ENCODE measurements at regions not wholly inside any gene's neighbourhood (a gene's known extent, or its start where the extent isn't known, plus 50 kb on each side); places are given as distances from the start of the nearest gene placed in this dataset.
"Not testable (repeated sequence)": the region's sequence is repeated elsewhere in the genome, so short reads cannot be mapped to it uniquely, and the experiment has no call there.

DNA sequence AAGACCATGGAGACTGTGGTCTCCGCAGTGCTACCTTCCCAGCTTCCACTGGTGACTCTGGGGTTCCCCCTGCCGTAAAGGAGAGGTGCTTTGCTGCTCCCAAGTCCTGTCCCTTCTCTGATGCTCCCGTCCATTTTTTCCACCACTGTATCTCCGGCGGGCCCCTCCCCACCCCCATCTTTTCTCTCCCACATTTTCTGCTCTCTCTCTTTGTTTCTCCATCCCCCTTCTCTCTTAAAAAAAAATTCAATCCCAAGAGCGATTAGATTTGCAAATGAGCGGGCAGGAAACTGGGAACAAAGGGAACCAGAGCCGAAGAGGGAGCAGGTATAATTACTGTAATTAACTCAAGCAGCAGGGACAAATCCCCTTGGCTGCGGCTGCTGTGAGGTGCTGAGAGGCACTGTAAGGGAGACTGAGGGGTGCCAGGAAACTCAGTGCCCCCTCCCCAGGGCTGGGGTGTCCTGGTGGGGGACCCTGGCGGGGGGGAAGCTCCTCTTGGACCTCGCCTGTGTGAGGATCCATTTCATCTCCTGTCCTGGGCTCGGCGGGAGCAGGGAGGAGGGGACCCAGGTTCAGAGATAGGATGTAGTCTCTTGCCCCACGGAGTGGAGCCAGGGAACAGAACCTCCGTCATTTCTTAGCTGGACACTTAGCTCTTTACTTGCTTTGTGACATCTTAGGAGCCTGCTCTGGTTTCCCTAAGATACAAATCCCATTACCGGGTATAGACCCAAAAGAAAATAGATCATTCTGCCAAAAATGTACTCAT, 140.4 kb upstream of the NRXN3 start:
- TF ChIP-seq, protein P1, sequence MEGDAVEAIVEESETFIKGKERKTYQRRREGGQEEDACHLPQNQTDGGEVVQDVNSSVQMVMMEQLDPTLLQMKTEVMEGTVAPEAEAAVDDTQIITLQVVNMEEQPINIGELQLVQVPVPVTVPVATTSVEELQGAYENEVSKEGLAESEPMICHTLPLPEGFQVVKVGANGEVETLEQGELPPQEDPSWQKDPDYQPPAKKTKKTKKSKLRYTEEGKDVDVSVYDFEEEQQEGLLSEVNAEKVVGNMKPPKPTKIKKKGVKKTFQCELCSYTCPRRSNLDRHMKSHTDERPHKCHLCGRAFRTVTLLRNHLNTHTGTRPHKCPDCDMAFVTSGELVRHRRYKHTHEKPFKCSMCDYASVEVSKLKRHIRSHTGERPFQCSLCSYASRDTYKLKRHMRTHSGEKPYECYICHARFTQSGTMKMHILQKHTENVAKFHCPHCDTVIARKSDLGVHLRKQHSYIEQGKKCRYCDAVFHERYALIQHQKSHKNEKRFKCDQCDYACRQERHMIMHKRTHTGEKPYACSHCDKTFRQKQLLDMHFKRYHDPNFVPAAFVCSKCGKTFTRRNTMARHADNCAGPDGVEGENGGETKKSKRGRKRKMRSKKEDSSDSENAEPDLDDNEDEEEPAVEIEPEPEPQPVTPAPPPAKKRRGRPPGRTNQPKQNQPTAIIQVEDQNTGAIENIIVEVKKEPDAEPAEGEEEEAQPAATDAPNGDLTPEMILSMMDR (IDR thresholded peaks at IDR 0.05): no peak
- Mint-ChIP-seq H3K9me3 (no peaks in the 10 kb centered on the region), H3K4me3 (no peak overlapping the region), H3K27ac (no peak overlapping the region), H3K4me1 (ENCODE audit: low read depth) (no peaks in the 10 kb centered on the region), H3K36me3 (ENCODE audit: low read depth) (no peaks in the 10 kb centered on the region), H3K27me3 (peaks cover 10% of the 10 kb centered on the region)
- ATAC-seq (no peak), DNase-seq (no peak)
- intact Hi-C loops (cut with micrococcal nuclease): loop anchor here (10.0 kb wide), 1 partner anchor 535 kb away; no protein-coding TSS in a partner anchor
- POLR2A ChIA-PET: no interaction called here
- CTCF ChIA-PET: no interaction called here

DNA sequence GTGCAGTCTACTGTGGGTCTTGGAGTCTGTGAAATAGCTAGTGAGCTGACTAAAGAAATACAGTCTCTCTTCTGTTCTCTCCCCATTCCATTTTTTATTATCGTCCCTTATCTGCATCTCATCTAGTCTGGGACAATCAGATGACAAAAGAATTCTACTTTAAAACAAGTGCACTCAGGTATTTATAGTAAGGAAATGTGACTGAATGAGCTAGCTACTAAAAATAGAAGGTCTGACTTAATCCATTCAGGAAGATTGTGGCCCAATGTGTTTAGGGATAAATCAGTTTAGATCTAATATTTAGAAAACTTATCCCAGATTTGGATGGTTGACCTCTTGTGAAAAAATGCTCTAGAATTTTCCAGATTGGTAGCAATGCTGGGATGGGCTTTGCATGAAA, 126.8 kb upstream of the NRXN3 start:
- TF ChIP-seq, protein P1 (IDR thresholded peaks at IDR 0.05): no peak
- DNase-seq: no peak
- ChIA-PET POLR2A (no interaction called here), CTCF (no interaction called here)
- no peak for ATAC-seq
- H3K4me1 Mint-ChIP-seq (ENCODE audit: low read depth): no peaks in the 10 kb centered on the region
- no peak overlapping the region for H3K4me3 Mint-ChIP-seq
- peaks cover 3% of the 10 kb centered on the region for H3K27me3 Mint-ChIP-seq
- no peak overlapping the region for H3K27ac Mint-ChIP-seq
- no peaks in the 10 kb centered on the region for H3K9me3 Mint-ChIP-seq
- intact Hi-C loops (cut with micrococcal nuclease): no loop called here
- H3K36me3 Mint-ChIP-seq (ENCODE audit: low read depth): no peaks in the 10 kb centered on the region

DNA sequence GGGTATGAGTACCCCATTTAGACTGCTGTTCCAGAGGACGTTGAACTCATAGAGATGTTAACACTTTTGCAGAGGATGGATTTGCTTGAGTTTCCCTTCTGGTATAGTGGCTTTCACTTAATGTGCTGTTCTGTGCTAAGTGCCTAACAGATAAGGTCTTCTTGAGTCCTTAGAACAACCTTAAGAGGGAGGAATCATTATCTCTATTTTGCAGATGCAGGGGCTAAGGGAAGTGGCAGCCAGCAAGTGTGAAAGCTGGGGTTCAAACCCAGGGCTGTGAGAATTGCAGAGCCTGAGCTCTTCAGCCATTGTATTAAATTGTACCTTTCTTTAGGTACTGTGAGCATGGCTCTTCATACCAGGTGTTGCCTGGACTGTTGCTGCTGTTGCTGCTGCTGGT, 122.1 kb upstream of the NRXN3 start:
- CTCF ChIA-PET: no interaction called here

DNA sequence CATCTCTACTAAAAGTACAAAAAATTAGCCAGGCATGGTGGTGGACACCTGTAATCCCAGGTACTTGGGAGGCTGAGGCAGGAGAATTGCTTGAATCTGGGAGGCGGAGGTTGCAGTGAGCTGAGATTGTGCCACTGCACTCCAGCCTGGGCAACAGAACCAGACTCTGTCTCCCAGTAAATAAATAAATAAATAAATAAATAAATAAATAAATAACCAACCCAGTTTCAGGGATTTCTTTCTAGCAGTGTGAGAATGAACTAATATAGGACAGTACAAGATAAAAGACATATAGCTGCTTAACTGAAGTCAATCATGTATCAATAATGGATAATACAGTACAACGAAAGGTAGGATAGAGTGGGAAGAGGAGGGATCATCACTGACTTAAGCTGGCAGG, 113.3 kb upstream of the NRXN3 start:
- POLR2A ChIA-PET; H3K9me3 Mint-ChIP-seq; DNase-seq; H3K4me3 Mint-ChIP-seq; H3K4me1 Mint-ChIP-seq (ENCODE audit: low read depth); H3K27ac Mint-ChIP-seq; ATAC-seq; H3K36me3 Mint-ChIP-seq (ENCODE audit: low read depth); CTCF ChIA-PET; H3K27me3 Mint-ChIP-seq; intact Hi-C loops (cut with micrococcal nuclease): not testable (repeated sequence)

More for the DNA sequence above, 122.1 kb upstream of the NRXN3 start:
- intact Hi-C loops (cut with micrococcal nuclease): no loop called here
- ATAC-seq (no peak), DNase-seq (no peak)
- Mint-ChIP-seq H3K4me1 (ENCODE audit: low read depth) (no peaks in the 10 kb centered on the region), H3K9me3 (peaks cover 7% of the 10 kb centered on the region), H3K27me3 (no peaks in the 10 kb centered on the region), H3K4me3 (no peak overlapping the region), H3K27ac (no peak overlapping the region), H3K36me3 (ENCODE audit: low read depth) (no peaks in the 10 kb centered on the region)
- POLR2A ChIA-PET: no interaction called here
- TF ChIP-seq, protein P1 (IDR thresholded peaks at IDR 0.05): no peak

DNA sequence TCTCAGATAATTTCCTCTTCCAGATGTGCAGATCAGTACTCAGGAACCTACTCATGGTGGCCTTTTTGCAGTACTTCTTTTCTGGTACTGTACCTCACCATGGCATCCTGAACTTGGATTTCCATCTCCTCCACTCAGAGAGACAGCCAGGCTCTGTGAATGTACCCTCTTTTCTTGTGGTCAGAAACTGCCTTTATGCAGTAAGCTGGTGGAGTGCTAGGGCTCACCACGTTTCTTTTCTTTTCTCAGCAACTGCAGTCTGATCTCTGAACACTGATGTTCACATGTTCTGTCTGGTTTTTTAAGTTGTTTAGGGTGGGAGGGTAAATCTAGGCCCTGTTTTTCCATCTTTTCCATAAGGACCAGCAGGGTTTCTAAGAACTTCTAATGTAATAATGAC, 99.8 kb upstream of the NRXN3 start:
- ATAC-seq (no peak), DNase-seq (no peak)
- Mint-ChIP-seq H3K4me1 (ENCODE audit: low read depth) (no peaks in the 10 kb centered on the region), H3K27me3 (no peaks in the 10 kb centered on the region), H3K27ac (no peak overlapping the region), H3K9me3 (no peaks in the 10 kb centered on the region), H3K4me3 (no peak overlapping the region), H3K36me3 (ENCODE audit: low read depth) (no peaks in the 10 kb centered on the region)
- intact Hi-C loops (cut with micrococcal nuclease): no loop called here
- POLR2A ChIA-PET: no interaction called here
- CTCF ChIA-PET: no interaction called here
- TF ChIP-seq, protein P1 (IDR thresholded peaks at IDR 0.05): no peak

All from activated CD8-positive, alpha-beta T cell treated with anti-CD3 and anti-CD28 coated beads for 36 hours (primary cell).